ENCODE measurements at regions not wholly inside any gene's neighbourhood (a gene's known extent, or its start where the extent isn't known, plus 50 kb on each side); places are given as distances from the start of the nearest gene placed in this dataset.
"Not testable (repeated sequence)": the region's sequence is repeated elsewhere in the genome, so short reads cannot be mapped to it uniquely, and the experiment has no call there.

DNA sequence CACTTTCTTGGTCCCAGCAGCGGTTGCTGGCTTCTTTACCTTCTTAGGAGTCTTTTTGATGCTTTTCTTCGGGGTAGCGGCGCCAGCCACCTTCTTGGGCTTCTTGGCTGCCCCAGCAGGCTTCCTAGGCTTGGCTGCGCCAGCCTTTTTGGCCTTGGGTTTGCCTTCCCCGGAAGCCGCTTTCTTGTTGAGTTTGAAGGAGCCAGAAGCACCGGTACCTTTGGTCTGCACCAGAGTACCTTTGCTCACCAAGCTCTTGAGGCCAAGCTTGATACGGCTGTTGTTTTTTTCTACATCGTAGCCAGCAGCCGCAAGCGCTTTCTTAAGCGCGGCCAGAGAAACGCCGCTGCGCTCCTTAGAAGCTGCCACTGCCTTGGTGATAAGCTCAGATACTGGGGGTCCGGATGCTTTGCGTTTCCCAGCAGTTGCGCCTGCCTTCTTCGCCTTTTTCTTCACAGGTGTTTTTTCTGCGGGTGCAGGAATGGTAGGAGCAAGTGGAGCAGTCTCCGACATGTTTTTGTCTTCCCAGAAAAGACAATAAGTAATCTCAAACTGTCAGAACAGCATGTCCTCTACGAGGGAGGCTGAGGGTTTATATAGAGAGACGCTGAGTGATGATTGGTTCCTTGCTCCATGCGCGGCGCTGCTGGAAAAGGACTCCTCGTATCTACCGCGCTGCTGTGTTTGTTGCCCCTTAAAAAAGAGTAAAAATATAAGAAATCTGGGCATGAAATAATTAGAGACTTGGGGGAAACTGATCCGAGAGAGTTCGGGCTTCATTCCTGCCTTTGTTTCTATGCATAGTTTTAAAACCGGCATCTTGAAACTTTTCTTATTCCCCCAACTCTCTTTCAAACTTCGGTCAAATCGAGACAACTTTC is 130.3 kb upstream of the BTN3A2 start:
- Histone ChIP-seq H3K27me3 (replicated peaks; ENCODE audit: control insufficient read depth, insufficient read depth, low read length) (no peaks in the 10 kb centered on the region), H3K4me3 (replicated peaks; ENCODE audit: low read depth, low read length) (peak overlapping the region; percentile 55), H3K36me3 (ENCODE audit: control insufficient read depth, insufficient read depth, low read length) (no peaks in the 10 kb centered on the region)
- DNase-seq (ENCODE audit: extremely low read depth, insufficient read length), result peak; percentile 86
- no peak for TF ChIP-seq CTCF (IDR thresholded peaks at IDR 0.05; ENCODE audit: insufficient read depth, low read length, poor library complexity, severe bottlenecking)

- Histone ChIP-seq H3K36me3 (ENCODE audit: control insufficient read depth, insufficient read depth, low read length) (no peaks in the 10 kb centered on the region), H3K27me3 (replicated peaks; ENCODE audit: control insufficient read depth, insufficient read depth, low read length) (no peaks in the 10 kb centered on the region), H3K4me3 (replicated peaks; ENCODE audit: low read depth, low read length) (peak overlapping the region; percentile 55)
- TF ChIP-seq CTCF (IDR thresholded peaks at IDR 0.05; ENCODE audit: insufficient read depth, low read length, poor library complexity, severe bottlenecking), result no peak
- no peak for DNase-seq (ENCODE audit: extremely low read depth, insufficient read length)
Observed at GRCh38 chr6:26235302-26235670, 129.7 kb upstream of the BTN3A2 start.

GRCh38 chr6:26239415-26239814 is 125.6 kb upstream of the BTN3A2 start:
- not testable (repeated sequence) for H3K27me3 ChIP-seq (replicated peaks; ENCODE audit: control insufficient read depth, insufficient read depth, low read length); DNase-seq (ENCODE audit: extremely low read depth, insufficient read length); H3K4me3 ChIP-seq (replicated peaks; ENCODE audit: low read depth, low read length); H3K36me3 ChIP-seq (ENCODE audit: control insufficient read depth, insufficient read depth, low read length)

DNA sequence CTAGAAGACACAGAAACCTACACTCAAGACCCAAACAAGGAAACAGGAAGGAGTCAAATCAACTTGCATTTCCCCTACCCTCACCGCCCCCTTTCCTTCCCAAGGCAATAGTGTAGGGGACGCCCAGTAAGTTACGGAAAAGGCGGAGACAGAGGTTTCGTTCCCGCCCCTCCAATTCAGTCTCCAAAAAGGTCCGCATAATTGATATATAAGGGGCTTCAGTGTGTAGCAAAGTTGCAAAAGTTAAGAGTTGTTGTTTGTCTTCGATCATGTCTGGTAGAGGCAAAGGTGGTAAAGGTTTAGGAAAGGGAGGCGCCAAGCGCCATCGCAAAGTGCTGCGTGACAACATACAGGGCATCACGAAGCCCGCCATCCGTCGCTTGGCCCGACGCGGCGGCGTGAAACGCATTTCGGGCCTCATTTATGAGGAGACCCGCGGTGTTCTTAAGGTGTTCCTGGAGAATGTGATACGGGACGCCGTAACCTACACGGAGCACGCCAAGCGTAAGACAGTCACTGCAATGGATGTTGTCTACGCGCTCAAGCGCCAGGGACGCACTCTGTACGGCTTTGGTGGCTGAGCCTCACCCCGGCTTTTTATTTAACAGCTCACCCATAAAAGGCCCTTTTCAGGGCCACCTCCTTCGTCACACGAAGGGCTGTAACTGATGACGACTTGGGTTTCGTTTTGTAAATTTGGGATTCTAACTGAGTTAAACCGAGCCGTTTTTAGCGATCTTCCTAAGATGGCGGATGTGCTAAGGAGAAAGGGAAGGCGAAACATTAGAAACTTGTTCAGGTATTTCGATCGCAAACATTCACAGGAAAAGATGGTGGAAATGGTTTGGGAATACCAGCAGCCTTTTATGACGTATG is 124.6 kb upstream of the BTN3A2 start:
- Histone ChIP-seq H3K27me3 (replicated peaks; ENCODE audit: control insufficient read depth, insufficient read depth, low read length) (no peaks in the 10 kb centered on the region), H3K36me3 (ENCODE audit: control insufficient read depth, insufficient read depth, low read length) (no peaks in the 10 kb centered on the region), H3K4me3 (replicated peaks; ENCODE audit: low read depth, low read length) (peak overlapping the region; percentile 59)
- TF ChIP-seq CTCF (IDR thresholded peaks at IDR 0.05; ENCODE audit: insufficient read depth, low read length, poor library complexity, severe bottlenecking), result no peak
- DNase-seq (ENCODE audit: extremely low read depth, insufficient read length), result peak; percentile 91

DNA sequence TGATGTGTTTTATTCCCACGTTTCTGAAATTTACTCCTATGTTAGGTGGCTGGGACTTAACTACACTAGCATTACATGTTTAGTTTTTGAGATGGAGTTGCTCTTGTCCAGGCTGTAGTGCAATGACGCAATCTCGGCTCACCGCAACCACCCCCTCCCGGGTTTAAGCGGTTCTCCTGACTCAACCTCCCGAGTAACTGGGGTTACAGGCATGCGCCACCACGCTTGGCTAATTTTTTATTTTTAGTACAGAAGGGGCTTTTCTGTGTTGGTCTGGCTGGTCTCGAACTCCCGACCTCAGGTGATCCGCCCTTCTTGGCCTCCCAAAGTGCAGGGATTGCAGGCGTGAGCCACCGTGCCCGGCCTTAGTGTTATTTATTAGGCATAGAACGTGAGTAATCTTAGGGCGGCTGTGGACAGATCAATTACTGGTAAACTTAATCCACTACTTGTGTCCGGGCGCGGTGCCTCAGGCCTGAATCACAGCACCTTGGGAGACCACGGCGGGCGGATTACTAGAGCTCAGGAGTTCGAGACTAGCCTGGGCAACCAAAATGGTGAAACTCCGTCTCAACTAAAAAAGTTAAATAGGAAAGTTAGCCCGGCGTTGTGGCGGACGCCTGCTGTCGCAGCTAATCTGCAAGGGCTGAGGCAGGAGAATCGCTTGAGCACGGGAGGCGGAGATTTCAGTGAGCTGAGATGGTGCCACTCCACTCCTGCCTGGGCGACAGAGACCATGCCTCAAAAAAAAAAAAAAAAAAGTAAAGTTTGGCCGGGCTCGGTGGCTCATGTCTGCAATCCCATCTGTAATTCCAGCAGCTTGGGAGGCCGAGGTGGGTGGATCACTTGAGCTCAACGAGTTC is 123.7 kb upstream of the BTN3A2 start:
- Histone ChIP-seq H3K27me3 (replicated peaks; ENCODE audit: control insufficient read depth, insufficient read depth, low read length) (no peaks in the 10 kb centered on the region), H3K4me3 (replicated peaks; ENCODE audit: low read depth, low read length) (peak overlapping the region; percentile 59), H3K36me3 (ENCODE audit: control insufficient read depth, insufficient read depth, low read length) (no peaks in the 10 kb centered on the region)
- no peak for TF ChIP-seq CTCF (IDR thresholded peaks at IDR 0.05; ENCODE audit: insufficient read depth, low read length, poor library complexity, severe bottlenecking)
- DNase-seq (ENCODE audit: extremely low read depth, insufficient read length), result peak; percentile 69
